HepG2 (cell line): ENCODE measurements at regions not wholly inside any gene's neighbourhood (a gene's known extent, or its start where the extent isn't known, plus 50 kb on each side); places are given as distances from the start of the nearest gene placed in this dataset.

ENCODE experiments used
- BRD4 ChIP-seq: sonication (generic); formaldehyde crosslinking; IDR thresholded peaks from 2 replicates; pipeline ENCODE4 v1.4.0; 2020; ENCODE audit warnings: missing genetic modification reagents
- DDIT3 ChIP-seq: sonication (generic); formaldehyde crosslinking; IDR thresholded peaks from 2 replicates; pipeline ENCODE4 v1.4.0; 2020; ENCODE audit warnings: mild to moderate bottlenecking, missing genetic modification reagents
- HCFC1 ChIP-seq: fragments of 150-350 bp; IDR thresholded peaks from 2 replicates; pipeline ENCODE4 v1.6.1; 2014; ENCODE audit warnings: low read depth, low read length
- HHEX ChIP-seq: IDR thresholded peaks from 2 replicates; pipeline ENCODE4 v1.6.1; 2016; ENCODE audit warnings: control low read depth
- HMGXB4 ChIP-seq, 2 experiments: sonication (generic) in 1 of 2; formaldehyde crosslinking in 1 of 2; IDR thresholded peaks; 2 replicates each; pipeline versions ENCODE4 v1.4.0 to v1.6.1; 2018 to 2020; ENCODE audit warnings: missing genetic modification reagents in 2 of 2, borderline replicate concordance in 1 of 2, low read depth in 1 of 2, mild to moderate bottlenecking in 1 of 2, missing biosample characterization in 1 of 2
- JDP2 ChIP-seq: sonication (generic); formaldehyde crosslinking; IDR thresholded peaks from 2 replicates; pipeline ENCODE4 v1.8.1; 2022; ENCODE audit warnings: missing genetic modification reagents, borderline replicate concordance
- MEIS1 ChIP-seq: sonication (generic); formaldehyde crosslinking; IDR thresholded peaks from 2 replicates; pipeline ENCODE4 v1.9.0; 2021; ENCODE audit warnings: mild to moderate bottlenecking, missing genetic modification reagents, moderate library complexity, borderline replicate concordance
- MTF1 ChIP-seq: sonication (generic); formaldehyde crosslinking; IDR thresholded peaks from 2 replicates; pipeline ENCODE4 v1.5.0; 2020; ENCODE audit warnings: missing genetic modification reagents
- PHF5A ChIP-seq: IDR thresholded peaks from one replicate; pipeline ENCODE4 v1.6.1; 2018; ENCODE audit warnings: low read depth, missing genetic modification reagents; ENCODE audit not compliant: unreplicated experiment
- PLRG1 ChIP-seq: fragments of 450-650 bp; conservative IDR thresholded peaks from 2 replicates; pipeline ENCODE4 v1.6.1; 2016
- TEAD2 ChIP-seq: sonication (generic); formaldehyde crosslinking; IDR thresholded peaks from 2 replicates; pipeline ENCODE4 v1.9.0; 2021; ENCODE audit warnings: missing genetic modification reagents
- TEAD3 ChIP-seq: optimal IDR thresholded peaks from 2 replicates; pipeline ENCODE3; 2016; ENCODE audit warnings: borderline replicate concordance
- TFDP2 ChIP-seq: sonication (generic); formaldehyde crosslinking; IDR thresholded peaks from 2 replicates; pipeline ENCODE4 v1.4.0; 2020; ENCODE audit warnings: missing genetic modification reagents
- ZFY ChIP-seq: sonication (generic); formaldehyde crosslinking; IDR thresholded peaks from 2 replicates; pipeline ENCODE4 v1.4.0; 2020; ENCODE audit warnings: missing genetic modification reagents
- ZNF234 ChIP-seq: sonication (generic); formaldehyde crosslinking; conservative IDR thresholded peaks from 2 replicates; pipeline ENCODE4 v1.5.1; 2020; ENCODE audit warnings: mild to moderate bottlenecking, missing genetic modification reagents
- ZNF513 ChIP-seq: sonication (generic); formaldehyde crosslinking; conservative IDR thresholded peaks from 2 replicates; pipeline ENCODE4 v1.5.0; 2020; ENCODE audit warnings: missing genetic modification reagents
- ZNF761 ChIP-seq: sonication (generic); formaldehyde crosslinking; conservative IDR thresholded peaks from 2 replicates; pipeline ENCODE4 v1.4.0; 2020; ENCODE audit warnings: mild to moderate bottlenecking, missing genetic modification reagents
- ZNF879 ChIP-seq: sonication (generic); formaldehyde crosslinking; IDR thresholded peaks from 2 replicates; pipeline ENCODE4 v1.8.1; 2023; ENCODE audit warnings: missing genetic modification reagents
- TF ChIP-seq, protein P1 (sequence below): sonication (generic); formaldehyde crosslinking; IDR thresholded peaks from 2 replicates; pipeline ENCODE4 v1.4.0; 2020; ENCODE audit warnings: missing genetic modification reagents, mild to moderate bottlenecking, borderline replicate concordance
- TF ChIP-seq, protein P2 (sequence below): sonication (generic); formaldehyde crosslinking; IDR thresholded peaks from 2 replicates; pipeline ENCODE4 v1.4.0; 2020; ENCODE audit warnings: missing genetic modification reagents
- TF ChIP-seq, protein P3 (sequence below): sonication (generic); formaldehyde crosslinking; IDR thresholded peaks from 2 replicates; pipeline ENCODE4 v1.4.0; 2020; ENCODE audit warnings: mild to moderate bottlenecking, low read depth, missing genetic modification reagents

DNA sequence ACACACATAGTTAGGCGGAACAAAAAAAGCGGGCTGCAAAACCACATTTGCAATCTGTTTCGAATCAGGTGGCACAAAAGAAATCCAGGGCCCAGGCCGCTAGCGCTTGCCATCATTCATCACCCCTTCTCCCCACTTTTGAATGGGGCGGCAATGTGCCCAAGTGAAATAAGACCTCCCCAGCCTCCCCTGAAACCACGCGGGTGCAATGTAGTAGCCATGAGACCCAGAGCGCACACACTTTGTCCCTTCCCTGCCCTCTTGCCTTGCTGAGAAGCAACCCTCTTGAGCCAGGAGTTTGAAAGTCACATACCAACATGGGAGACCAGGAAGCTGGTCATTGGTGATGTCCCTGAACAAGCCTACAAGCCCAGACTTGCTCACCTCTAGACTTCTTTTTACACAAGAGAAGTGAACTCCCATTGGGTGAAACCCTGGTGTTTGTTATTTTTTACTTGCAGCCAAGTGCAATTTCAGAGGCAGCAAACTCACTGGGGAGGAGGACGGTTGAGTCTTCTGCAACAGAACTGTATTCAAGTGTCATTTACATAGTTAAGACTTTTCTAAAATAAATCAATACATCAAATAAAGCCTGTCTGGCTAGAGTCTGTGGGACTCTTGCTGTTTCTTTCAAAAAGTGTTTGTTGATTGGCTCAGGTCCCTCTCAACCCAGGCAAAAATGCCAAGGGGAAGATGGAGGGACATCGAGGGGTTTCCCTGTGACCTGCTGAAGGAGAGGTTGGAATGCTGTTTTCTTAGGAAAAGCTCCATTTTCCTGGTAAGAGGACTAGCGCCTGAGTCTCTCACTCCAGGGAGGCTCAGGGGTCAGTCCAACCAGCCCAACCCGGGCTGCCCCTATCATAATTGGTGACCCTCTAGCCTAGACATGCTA is 138.1 kb upstream of the PTPN1 start (continued):
- no peak for TF ChIP-seq ZNF879 (CRISPR knock-in tag)
- TF ChIP-seq PLRG1: no peak
- TF ChIP-seq ZNF234 (CRISPR knock-in tag): no peak
- TF ChIP-seq HMGXB4 (CRISPR knock-in tag; IDR thresholded peaks at IDR 0.05; ENCODE audit: borderline replicate concordance in 1 of 2, low read depth in 1 of 2): no peak
- TF ChIP-seq, protein P1, sequence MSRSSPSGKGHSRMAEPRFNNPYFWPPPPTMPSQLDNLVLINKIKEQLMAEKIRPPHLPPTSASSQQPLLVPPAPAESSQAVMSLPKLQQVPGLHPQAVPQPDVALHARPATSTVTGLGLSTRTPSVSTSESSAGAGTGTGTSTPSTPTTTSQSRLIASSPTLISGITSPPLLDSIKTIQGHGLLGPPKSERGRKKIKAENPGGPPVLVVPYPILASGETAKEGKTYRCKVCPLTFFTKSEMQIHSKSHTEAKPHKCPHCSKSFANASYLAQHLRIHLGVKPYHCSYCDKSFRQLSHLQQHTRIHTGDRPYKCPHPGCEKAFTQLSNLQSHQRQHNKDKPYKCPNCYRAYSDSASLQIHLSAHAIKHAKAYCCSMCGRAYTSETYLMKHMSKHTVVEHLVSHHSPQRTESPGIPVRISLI (CRISPR knock-in tag): no peak
- no peak for TF ChIP-seq DDIT3 (CRISPR knock-in tag)
- TF ChIP-seq ZNF513 (CRISPR knock-in tag): no peak
- TF ChIP-seq TEAD2 (CRISPR knock-in tag): no peak
- no peak for TF ChIP-seq JDP2
- no peak for TF ChIP-seq MTF1 (CRISPR knock-in tag)
- TF ChIP-seq HCFC1: no peak
- no peak for TF ChIP-seq PHF5A (CRISPR knock-in tag)
- no peak for TF ChIP-seq MEIS1
- peak; percentile 36 for TF ChIP-seq TEAD3 (CRISPR knock-in tag)
- no peak for TF ChIP-seq ZNF761 (CRISPR knock-in tag)
- TF ChIP-seq, protein P2, sequence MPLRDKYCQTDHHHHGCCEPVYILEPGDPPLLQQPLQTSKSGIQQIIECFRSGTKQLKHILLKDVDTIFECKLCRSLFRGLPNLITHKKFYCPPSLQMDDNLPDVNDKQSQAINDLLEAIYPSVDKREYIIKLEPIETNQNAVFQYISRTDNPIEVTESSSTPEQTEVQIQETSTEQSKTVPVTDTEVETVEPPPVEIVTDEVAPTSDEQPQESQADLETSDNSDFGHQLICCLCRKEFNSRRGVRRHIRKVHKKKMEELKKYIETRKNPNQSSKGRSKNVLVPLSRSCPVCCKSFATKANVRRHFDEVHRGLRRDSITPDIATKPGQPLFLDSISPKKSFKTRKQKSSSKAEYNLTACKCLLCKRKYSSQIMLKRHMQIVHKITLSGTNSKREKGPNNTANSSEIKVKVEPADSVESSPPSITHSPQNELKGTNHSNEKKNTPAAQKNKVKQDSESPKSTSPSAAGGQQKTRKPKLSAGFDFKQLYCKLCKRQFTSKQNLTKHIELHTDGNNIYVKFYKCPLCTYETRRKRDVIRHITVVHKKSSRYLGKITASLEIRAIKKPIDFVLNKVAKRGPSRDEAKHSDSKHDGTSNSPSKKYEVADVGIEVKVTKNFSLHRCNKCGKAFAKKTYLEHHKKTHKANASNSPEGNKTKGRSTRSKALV (CRISPR knock-in tag): no peak
- no peak; the same call in 1 of the 2 replicates for TF ChIP-seq ZFY (CRISPR knock-in tag)
- no peak for TF ChIP-seq HHEX
- TF ChIP-seq, protein P3, sequence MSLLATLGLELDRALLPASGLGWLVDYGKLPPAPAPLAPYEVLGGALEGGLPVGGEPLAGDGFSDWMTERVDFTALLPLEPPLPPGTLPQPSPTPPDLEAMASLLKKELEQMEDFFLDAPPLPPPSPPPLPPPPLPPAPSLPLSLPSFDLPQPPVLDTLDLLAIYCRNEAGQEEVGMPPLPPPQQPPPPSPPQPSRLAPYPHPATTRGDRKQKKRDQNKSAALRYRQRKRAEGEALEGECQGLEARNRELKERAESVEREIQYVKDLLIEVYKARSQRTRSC (CRISPR knock-in tag): no peak
- no peak for TF ChIP-seq BRD4 (CRISPR knock-in tag)
- 0 out of 2 replicates have a peak, but pooled peaks have one; percentile 17 for TF ChIP-seq TFDP2 (CRISPR knock-in tag)
